Subcutaneous abdominal adipose tissue (tissue), 5 donors: ENCODE measurements at regions not wholly inside any gene's neighbourhood (a gene's known extent, or its start where the extent isn't known, plus 50 kb on each side); places are given as distances from the start of the nearest gene placed in this dataset.
"Not testable (repeated sequence)": the region's sequence is repeated elsewhere in the genome, so short reads cannot be mapped to it uniquely, and the experiment has no call there.

ENCODE experiments used
- H3K27ac ChIP-seq: one replicate; pipeline ENCODE4 v1.7.0; 2013; ENCODE audit warnings: low read depth, mild to moderate bottlenecking, inconsistent platforms, low read length, moderate library complexity
- H3K27me3 ChIP-seq, 5 donors: one replicate each; pipeline ENCODE4 v1.7.0; 2013; ENCODE audit warnings: low read length in 5 of 5, inconsistent platforms in 1 of 5; ENCODE audit not compliant: control insufficient read depth in 5 of 5, insufficient read depth in 4 of 5
- H3K36me3 ChIP-seq, 5 donors: one replicate each; pipeline ENCODE4 v1.7.0; 2013; ENCODE audit warnings: low read length in 5 of 5; ENCODE audit not compliant: control insufficient read depth in 5 of 5, insufficient read depth in 5 of 5
- H3K4me1 ChIP-seq, 5 donors: one replicate each; pipeline ENCODE4 v1.7.0; 2013; ENCODE audit warnings: low read length in 5 of 5, mild to moderate bottlenecking in 3 of 5, moderate library complexity in 1 of 5; ENCODE audit not compliant: control insufficient read depth in 5 of 5, insufficient read depth in 5 of 5
- H3K4me3 ChIP-seq, 5 donors: one replicate each; pipeline ENCODE4 v1.7.0; 2013; ENCODE audit warnings: low read length in 5 of 5, low read depth in 1 of 5
- H3K9ac ChIP-seq, 5 donors: one replicate each; pipeline ENCODE4 v1.7.0; 2013; ENCODE audit warnings: low read length in 5 of 5, mild to moderate bottlenecking in 4 of 5, moderate library complexity in 3 of 5
- H3K9me3 ChIP-seq, 5 donors: one replicate each; pipeline ENCODE4 v1.7.0; 2013; ENCODE audit warnings: low read length in 5 of 5; ENCODE audit not compliant: control insufficient read depth in 5 of 5
- donor health status: healthy.
- donor health status: healthy.
- donor health status: healthy.
- donor health status: healthy.
- donor health status: healthy.

GRCh38 chr20:19832875-19833274 is 74.8 kb downstream of the RIN2 start:
- H3K9me3 ChIP-seq = no peaks in the 10 kb centered on the region
- no peak overlapping the region for H3K4me3 ChIP-seq
- H3K4me1 ChIP-seq = peaks cover 0 to 8% (median 4%) of the 10 kb centered on the region in 5 donors
- H3K36me3 ChIP-seq = no peaks in the 10 kb centered on the region
- no peaks in the 10 kb centered on the region for H3K27me3 ChIP-seq
- no peak overlapping the region for H3K27ac ChIP-seq
- no peak overlapping the region for H3K9ac ChIP-seq

- Histone ChIP-seq H3K9ac (no peak overlapping the region), H3K27ac (no peak overlapping the region), H3K9me3 (no peaks in the 10 kb centered on the region), H3K4me3 (no peak overlapping the region), H3K27me3 (no peaks in the 10 kb centered on the region), H3K36me3 (no peaks in the 10 kb centered on the region), H3K4me1 (peaks cover 0 to 4% (median 2%) of the 10 kb centered on the region in 5 donors)
Measured at GRCh38 chr20:19833395-19833794, 75.3 kb downstream of the RIN2 start.

- H3K27ac ChIP-seq = no peak overlapping the region
- no peaks in the 10 kb centered on the region for H3K9me3 ChIP-seq
- H3K9ac ChIP-seq = no peak overlapping the region
- no peak overlapping the region for H3K4me3 ChIP-seq
- H3K4me1 ChIP-seq = peaks cover 0 to 4% (median 0%) of the 10 kb centered on the region in 5 donors
- no peaks in the 10 kb centered on the region for H3K27me3 ChIP-seq
- H3K36me3 ChIP-seq = peaks cover 0 to 4% (median 0%) of the 10 kb centered on the region in 5 donors
Measured at GRCh38 chr20:19834287-19834686, 76.2 kb downstream of the RIN2 start.

GRCh38 chr20:19834783-19835182 is 76.7 kb downstream of the RIN2 start:
- peaks cover 0 to 4% (median 0%) of the 10 kb centered on the region in 5 donors for H3K36me3 ChIP-seq
- peaks cover 0 to 4% (median 0%) of the 10 kb centered on the region in 5 donors for H3K4me1 ChIP-seq
- no peak overlapping the region for H3K9ac ChIP-seq
- H3K27me3 ChIP-seq = no peaks in the 10 kb centered on the region
- H3K27ac ChIP-seq = no peak overlapping the region
- H3K9me3 ChIP-seq = no peaks in the 10 kb centered on the region
- H3K4me3 ChIP-seq = no peak overlapping the region

- Histone ChIP-seq H3K36me3 (peaks cover 0 to 5% (median 4%) of the 10 kb centered on the region in 5 donors), H3K9me3 (no peaks in the 10 kb centered on the region), H3K27ac (no peak overlapping the region), H3K9ac (no peak overlapping the region), H3K4me1 (peaks cover 0 to 4% (median 0%) of the 10 kb centered on the region in 5 donors), H3K27me3 (no peaks in the 10 kb centered on the region), H3K4me3 (no peak overlapping the region)
Measured at GRCh38 chr20:19835533-19836222, 77.6 kb downstream of the RIN2 start.

GRCh38 chr20:19838468-19838867 is 80.4 kb downstream of the RIN2 start:
- H3K4me3 ChIP-seq = no peak overlapping the region
- no peaks in the 10 kb centered on the region for H3K27me3 ChIP-seq
- no peaks in the 10 kb centered on the region for H3K9me3 ChIP-seq
- H3K27ac ChIP-seq = no peak overlapping the region
- H3K36me3 ChIP-seq = peaks cover 0 to 5% (median 4%) of the 10 kb centered on the region in 5 donors
- H3K9ac ChIP-seq = no peak overlapping the region
- peaks cover 0 to 4% (median 0%) of the 10 kb centered on the region in 5 donors for H3K4me1 ChIP-seq

GRCh38 chr20:19839053-19839452 is 81.0 kb downstream of the RIN2 start:
- Histone ChIP-seq H3K4me3 (no peak overlapping the region), H3K4me1 (peaks cover 0 to 4% (median 0%) of the 10 kb centered on the region in 5 donors), H3K36me3 (peaks cover 0 to 5% (median 4%) of the 10 kb centered on the region in 5 donors), H3K27me3 (no peaks in the 10 kb centered on the region), H3K27ac (no peak overlapping the region), H3K9ac (no peak overlapping the region), H3K9me3 (no peaks in the 10 kb centered on the region)

GRCh38 chr20:19840111-19840710 is 82.2 kb downstream of the RIN2 start:
- Histone ChIP-seq H3K9ac (no peak overlapping the region), H3K27ac (no peak overlapping the region), H3K4me3 (no peak overlapping the region), H3K4me1 (peaks cover 0 to 4% (median 0%) of the 10 kb centered on the region in 5 donors), H3K27me3 (no peaks in the 10 kb centered on the region), H3K36me3 (peaks cover 0 to 5% (median 4%) of the 10 kb centered on the region in 5 donors), H3K9me3 (no peaks in the 10 kb centered on the region)

- no peaks in the 10 kb centered on the region for H3K27me3 ChIP-seq
- no peaks in the 10 kb centered on the region for H3K4me1 ChIP-seq
- no peaks in the 10 kb centered on the region for H3K9me3 ChIP-seq
- H3K4me3 ChIP-seq = no peak overlapping the region
- no peak overlapping the region for H3K9ac ChIP-seq
- H3K27ac ChIP-seq = no peak overlapping the region
- H3K36me3 ChIP-seq = peaks cover 0 to 5% (median 4%) of the 10 kb centered on the region in 5 donors
Measured at GRCh38 chr20:19841740-19842139, 83.7 kb downstream of the RIN2 start.

GRCh38 chr20:19844850-19845249 is 86.8 kb downstream of the RIN2 start:
- not testable (repeated sequence) for H3K4me3 ChIP-seq, H3K27ac ChIP-seq, H3K9me3 ChIP-seq, H3K27me3 ChIP-seq, H3K9ac ChIP-seq, H3K36me3 ChIP-seq
- H3K4me1 ChIP-seq = peaks cover 0 to 11% (median 9%) of the 10 kb centered on the region in 5 donors
